ENCODE measurements at regions not wholly inside any gene's neighbourhood (a gene's known extent, or its start where the extent isn't known, plus 50 kb on each side); places are given as distances from the start of the nearest gene placed in this dataset.

- POLR2A ChIA-PET: no interaction called here
These were observed 1038.3 kb downstream of the RAPGEF2 start for GRCh38 chr4:160141206-160141605.

More at GRCh38 chr4:160141206-160141605, 1038.3 kb downstream of the RAPGEF2 start:
- Histone ChIP-seq H3K36me3 (ENCODE audit: control insufficient read depth in 2 of 2, insufficient read depth in 2 of 2, low read length in 1 of 2) (no peaks in the 10 kb centered on the region), H3K4me3 (no peak overlapping the region), H3K9me3 (replicated peaks; ENCODE audit: control insufficient read depth, insufficient read depth, low read length) (no peaks in the 10 kb centered on the region; the same call in 2 of the 3 replicates), H3K4me2 (ENCODE audit: control insufficient read depth, insufficient read depth) (no peak overlapping the region), H3K4me1 (ENCODE audit: control insufficient read depth, insufficient read depth, low read length) (no peaks in the 10 kb centered on the region), H3K79me2 (ENCODE audit: control insufficient read depth, insufficient read depth, low read length) (no peaks in the 10 kb centered on the region), H3K27me3 (replicated peaks in 1 of 2; ENCODE audit: control insufficient read depth in 2 of 2, insufficient read depth in 2 of 2, low read length in 1 of 2) (no peaks in the 10 kb centered on the region), H3K9ac (ENCODE audit: control insufficient read depth, insufficient read depth, low read length) (no peak overlapping the region), H3K27ac (ENCODE audit: control insufficient read depth, insufficient read depth) (no peak overlapping the region), H4K20me1 (ENCODE audit: control insufficient read depth, insufficient read depth) (no peaks in the 10 kb centered on the region), H2AFZ (ENCODE audit: control insufficient read depth, low read depth, low read length) (no peak overlapping the region)
- intact Hi-C loops (cut with micrococcal nuclease; ENCODE audit: unreplicated experiment) (loop anchor here (5.0 kb wide), 1 partner anchor 159 kb away; no protein-coding TSS in a partner anchor), in situ Hi-C loops (cut with MboI) (no loop called here)
- SMC1A ChIA-PET (ENCODE audit: uncharacterized antibody, unreplicated experiment): no interaction called here
- CTCF ChIA-PET: no interaction called here
- DNase-seq (ENCODE audit: low read depth, low spot score): no peak
- RAD21 ChIA-PET (ENCODE audit: unreplicated experiment): no interaction called here
- TF ChIP-seq EZH2 (IDR thresholded peaks at IDR 0.05; ENCODE audit: borderline replicate concordance, control insufficient read depth, low read depth, low read length): no peak
- TF ChIP-seq BHLHE40 (IDR thresholded peaks at IDR 0.05; ENCODE audit: borderline replicate concordance in 1 of 2, low read depth in 2 of 2, low read length in 1 of 2): no peak
- TF ChIP-seq PKNOX1 (IDR thresholded peaks at IDR 0.05): no peak
- TF ChIP-seq, protein P1, sequence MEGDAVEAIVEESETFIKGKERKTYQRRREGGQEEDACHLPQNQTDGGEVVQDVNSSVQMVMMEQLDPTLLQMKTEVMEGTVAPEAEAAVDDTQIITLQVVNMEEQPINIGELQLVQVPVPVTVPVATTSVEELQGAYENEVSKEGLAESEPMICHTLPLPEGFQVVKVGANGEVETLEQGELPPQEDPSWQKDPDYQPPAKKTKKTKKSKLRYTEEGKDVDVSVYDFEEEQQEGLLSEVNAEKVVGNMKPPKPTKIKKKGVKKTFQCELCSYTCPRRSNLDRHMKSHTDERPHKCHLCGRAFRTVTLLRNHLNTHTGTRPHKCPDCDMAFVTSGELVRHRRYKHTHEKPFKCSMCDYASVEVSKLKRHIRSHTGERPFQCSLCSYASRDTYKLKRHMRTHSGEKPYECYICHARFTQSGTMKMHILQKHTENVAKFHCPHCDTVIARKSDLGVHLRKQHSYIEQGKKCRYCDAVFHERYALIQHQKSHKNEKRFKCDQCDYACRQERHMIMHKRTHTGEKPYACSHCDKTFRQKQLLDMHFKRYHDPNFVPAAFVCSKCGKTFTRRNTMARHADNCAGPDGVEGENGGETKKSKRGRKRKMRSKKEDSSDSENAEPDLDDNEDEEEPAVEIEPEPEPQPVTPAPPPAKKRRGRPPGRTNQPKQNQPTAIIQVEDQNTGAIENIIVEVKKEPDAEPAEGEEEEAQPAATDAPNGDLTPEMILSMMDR (IDR thresholded peaks at IDR 0.05 in 2 of 3, conservative IDR thresholded peaks at IDR 0.05 in 1 of 3; ENCODE audit: control insufficient read depth in 2 of 3, extremely low read depth in 1 of 3, insufficient read depth in 1 of 3, low read depth in 3 of 3, low read length in 3 of 3): no peak
- TF ChIP-seq RAD51 (IDR thresholded peaks at IDR 0.05): no peak
- TF ChIP-seq SMARCA5 (IDR thresholded peaks at IDR 0.05): no peak
- TF ChIP-seq NBN (IDR thresholded peaks at IDR 0.05): no peak
- no peak for TF ChIP-seq EGR1 (IDR thresholded peaks at IDR 0.05; ENCODE audit: borderline replicate concordance in 1 of 2, low read depth in 2 of 2, low read length in 2 of 2)
- TF ChIP-seq FOS (IDR thresholded peaks at IDR 0.05; ENCODE audit: borderline replicate concordance, extremely low read depth, insufficient read length): no peak
- no peak for TF ChIP-seq E2F4 (IDR thresholded peaks at IDR 0.05; ENCODE audit: low read depth, low read length)
- TF ChIP-seq ASH2L (IDR thresholded peaks at IDR 0.05; ENCODE audit: borderline replicate concordance, low read depth): no peak
- no peak for TF ChIP-seq NFIC (IDR thresholded peaks at IDR 0.05; ENCODE audit: low read depth, low read length)
- ATAC-seq: no peak
- no peak for FAIRE-seq
- BruUV-seq (replicated peaks): no TSS peak
